KMS-11 (cell line): ENCODE measurements at regions not wholly inside any gene's neighbourhood (a gene's known extent, or its start where the extent isn't known, plus 50 kb on each side); places are given as distances from the start of the nearest gene placed in this dataset.
A peak's percentile ranks its signal among the peaks of the same experiment; 100 is the strongest.

ENCODE experiments used
- H2AFZ ChIP-seq: fragments of 200-600 bp; sonication (generic); 2 replicates; pipeline ENCODE4 v1.6.1; 2016; ENCODE audit warnings: antibody characterized with exemption, mixed run types, low read depth
- H3K27ac ChIP-seq: fragments of 200-600 bp; sonication (generic); 2 replicates; pipeline ENCODE4 v1.6.1; 2016; ENCODE audit warnings: mild to moderate bottlenecking, mixed run types
- H3K27me3 ChIP-seq: fragments of 200-600 bp; sonication (generic); 2 replicates; pipeline ENCODE4 v1.6.1; 2017; ENCODE audit warnings: mild to moderate bottlenecking, low read depth, mixed run types, moderate library complexity; ENCODE audit not compliant: insufficient read depth
- H3K36me3 ChIP-seq: fragments of 200-600 bp; sonication (generic); 2 replicates; pipeline ENCODE4 v1.6.1; 2017; ENCODE audit warnings: mild to moderate bottlenecking, mixed run types; ENCODE audit not compliant: insufficient read depth
- H3K4me1 ChIP-seq: fragments of 200-600 bp; sonication (generic); 2 replicates; pipeline ENCODE4 v1.6.1; 2016; ENCODE audit warnings: mild to moderate bottlenecking, low read depth, mixed run types; ENCODE audit not compliant: poor library complexity, severe bottlenecking
- H3K4me2 ChIP-seq: fragments of 200-600 bp; sonication (generic); 2 replicates; pipeline ENCODE4 v1.7.0; 2016; ENCODE audit warnings: mild to moderate bottlenecking, mixed run types
- H3K4me3 ChIP-seq: fragments of 200-600 bp; sonication (generic); IDR thresholded peaks from 2 replicates; pipeline ENCODE4 v1.6.1; 2017; ENCODE audit warnings: low read depth, low read length, mixed read lengths; ENCODE audit not compliant: insufficient read depth
- H3K79me2 ChIP-seq: fragments of 200-600 bp; sonication (generic); 2 replicates; pipeline ENCODE4 v1.6.1; 2016; ENCODE audit warnings: low read depth, mixed run types; ENCODE audit not compliant: insufficient read depth
- H3K9ac ChIP-seq: fragments of 200-600 bp; sonication (generic); 2 replicates; pipeline ENCODE4 v1.6.1; 2016; ENCODE audit warnings: mild to moderate bottlenecking, mixed run types
- H4K20me1 ChIP-seq: fragments of 200-600 bp; sonication (generic); 2 replicates; pipeline ENCODE4 v1.6.1; 2016; ENCODE audit warnings: mild to moderate bottlenecking, mixed run types; ENCODE audit not compliant: insufficient read depth
- CTCF ChIP-seq: fragments of 200-600 bp; sonication (generic); conservative IDR thresholded peaks from 2 replicates; pipeline ENCODE4 v1.6.1; 2017; ENCODE audit warnings: low read depth, mild to moderate bottlenecking, antibody characterized with exemption, low read length, moderate library complexity, mixed read lengths

- Histone ChIP-seq H3K79me2 (no peaks in the 10 kb centered on the region), H3K4me1 (peaks cover 35% of the 10 kb centered on the region), H4K20me1 (no peaks in the 10 kb centered on the region), H3K36me3 (no peaks in the 10 kb centered on the region), H3K27ac (no peak overlapping the region), H3K9ac (no peak overlapping the region), H3K4me2 (no peak overlapping the region; the same call in 1 of the 2 replicates), H2AFZ (no peak overlapping the region), H3K27me3 (no peaks in the 10 kb centered on the region), H3K4me3 (no peak overlapping the region)
- no peak for TF ChIP-seq CTCF
Measured at GRCh38 chr6:105814745-105815536, 271.2 kb upstream of the PRDM1 start.

- H3K27me3 ChIP-seq, result no peaks in the 10 kb centered on the region
- H3K4me3 ChIP-seq, result no peak overlapping the region
- no peaks in the 10 kb centered on the region for H3K36me3 ChIP-seq
- H3K9ac ChIP-seq, result peak overlapping the region; percentile 28; the same call in 1 of the 2 replicates
- H2AFZ ChIP-seq, result no peak overlapping the region
- no peaks in the 10 kb centered on the region for H4K20me1 ChIP-seq
- peak overlapping the region; percentile 64 for H3K4me2 ChIP-seq
- peaks cover 46% of the 10 kb centered on the region for H3K4me1 ChIP-seq
- TF ChIP-seq CTCF, result no peak
- no peaks in the 10 kb centered on the region for H3K79me2 ChIP-seq
- H3K27ac ChIP-seq, result peak overlapping the region; percentile 64
Measured at GRCh38 chr6:105810922-105811482, 275.1 kb upstream of the PRDM1 start.

GRCh38 chr6:105810105-105810921 is 275.8 kb upstream of the PRDM1 start:
- no peak overlapping the region for H2AFZ ChIP-seq
- peaks cover 40% of the 10 kb centered on the region for H3K4me1 ChIP-seq
- H3K9ac ChIP-seq, result peak overlapping the region; percentile 28; the same call in 1 of the 2 replicates

More at GRCh38 chr6:105810105-105810921, 275.8 kb upstream of the PRDM1 start:
- H3K79me2 ChIP-seq, result no peaks in the 10 kb centered on the region
- H4K20me1 ChIP-seq, result no peaks in the 10 kb centered on the region
- H3K27me3 ChIP-seq, result no peaks in the 10 kb centered on the region
- H3K36me3 ChIP-seq, result no peaks in the 10 kb centered on the region
- H3K4me3 ChIP-seq, result no peak overlapping the region
- TF ChIP-seq CTCF, result no peak
- H3K4me2 ChIP-seq, result peak overlapping the region; percentile 64
- peak overlapping the region; percentile 64 for H3K27ac ChIP-seq
